NCI-H526 treated with DMSO at 0.1 percent for 48 hours (cell line): ENCODE measurements at regions not wholly inside any gene's neighbourhood (a gene's known extent, or its start where the extent isn't known, plus 50 kb on each side); places are given as distances from the start of the nearest gene placed in this dataset.
A peak's percentile ranks its signal among the peaks of the same experiment; 100 is the strongest.

Experiments used
- DNase-seq: peaks from one replicate; lab custom pipeline; 2025; lab: John Stamatoyannopoulos, UW

DNA sequence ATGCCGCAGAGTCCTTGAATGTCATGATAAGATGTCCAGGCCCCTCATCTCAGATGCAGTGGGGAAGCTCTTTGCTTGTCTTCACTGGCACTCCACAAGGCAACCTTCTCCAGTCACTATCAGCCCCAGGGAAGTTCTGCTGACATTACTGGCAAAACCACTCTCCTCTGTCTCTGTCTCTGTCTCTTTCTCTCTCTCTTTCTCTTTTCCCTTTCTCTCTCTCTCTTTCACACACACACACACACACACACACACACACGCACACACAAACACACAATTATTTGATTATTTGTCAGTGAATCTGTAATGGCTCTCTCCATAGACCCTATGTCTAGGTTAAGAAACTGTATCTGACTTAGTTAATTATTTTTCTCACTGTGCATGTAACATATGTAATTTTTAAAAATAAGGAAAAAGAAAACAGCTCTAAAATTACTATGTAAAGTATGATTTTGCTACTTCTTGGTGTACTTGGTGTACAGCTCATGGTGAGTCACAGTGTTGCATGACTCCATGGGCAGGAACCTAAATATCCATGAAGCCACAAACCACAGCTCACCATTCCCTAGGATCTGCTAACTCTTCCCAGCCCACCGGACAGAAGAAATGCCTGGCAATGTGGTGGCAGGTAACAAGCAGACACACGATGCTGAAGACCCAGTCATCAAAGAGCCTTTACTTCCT lies 594.9 kb upstream of the ID2 start:
- DNase-seq: no peak

GRCh38 chr2:8087480-8087840 lies 594.4 kb upstream of the ID2 start:
- DNase-seq: no peak

GRCh38 chr2:8088810-8089209 lies 593.0 kb upstream of the ID2 start:
- DNase-seq: no peak

GRCh38 chr2:8089596-8089995 lies 592.3 kb upstream of the ID2 start:
- DNase-seq: no peak

DNA sequence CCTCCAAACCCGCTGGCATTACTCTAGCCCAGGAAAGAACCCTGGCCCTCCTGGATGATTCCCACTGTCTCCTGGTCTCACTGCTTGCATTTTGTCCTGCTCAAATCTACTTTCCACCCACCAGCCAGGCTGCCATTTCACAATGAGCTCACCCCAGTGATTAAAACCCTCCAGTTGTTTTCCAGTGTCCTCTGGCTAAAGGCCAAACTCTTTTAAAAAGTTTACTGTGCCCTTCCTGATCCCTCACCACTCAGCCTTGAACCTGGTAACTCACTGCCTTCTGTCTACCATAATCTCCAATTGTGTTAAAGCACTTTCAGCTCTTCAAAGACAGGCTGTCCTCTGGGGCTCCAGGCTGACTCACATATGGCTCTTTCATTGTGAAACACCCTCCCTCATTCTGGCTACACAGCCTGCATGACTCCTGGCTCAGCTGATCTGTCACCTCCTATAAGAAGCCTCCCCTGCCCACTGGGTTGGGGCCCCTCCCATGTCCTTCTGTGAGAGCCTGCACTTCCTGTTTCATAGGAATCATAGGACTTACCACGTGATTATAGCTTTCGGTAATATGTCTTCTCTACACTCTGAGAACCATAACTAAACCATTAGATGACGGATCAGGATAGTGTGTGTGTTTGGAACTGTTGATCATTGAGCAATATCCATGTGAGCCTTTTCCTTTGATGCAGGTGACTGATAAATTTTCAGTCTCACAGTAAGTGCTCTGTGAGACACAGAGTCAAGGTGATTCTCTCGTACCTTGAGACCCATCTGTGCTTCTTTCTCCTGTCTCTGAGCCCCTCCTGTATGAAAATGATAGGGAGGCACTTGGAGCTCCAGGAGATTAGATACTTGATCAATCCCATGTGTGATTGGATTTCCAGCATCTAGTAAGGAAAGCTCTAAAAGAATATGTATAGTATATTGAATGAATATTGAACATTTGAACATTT lies 590.8 kb upstream of the ID2 start:
- no peak for DNase-seq

DNA sequence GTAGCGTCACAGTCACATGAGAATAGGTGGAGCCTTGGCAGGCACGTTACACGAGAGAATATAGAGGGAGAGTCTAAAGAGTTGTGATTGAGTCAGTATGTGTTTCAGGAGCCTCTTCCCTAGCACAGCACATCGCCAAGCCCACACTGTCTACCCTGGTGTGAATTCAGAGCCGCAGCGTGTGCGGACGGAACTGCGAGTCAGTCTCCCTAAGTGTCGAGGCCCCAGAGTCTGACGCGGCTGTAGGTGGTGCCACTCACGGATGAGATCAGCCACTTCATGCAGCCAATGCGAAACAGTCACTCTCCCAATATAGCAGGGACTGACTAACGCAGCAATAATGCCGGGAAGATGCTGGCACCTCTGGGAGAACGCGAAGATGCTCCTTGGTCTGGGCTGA lies 587.3 kb upstream of the ID2 start:
- DNase-seq: no peak

DNA sequence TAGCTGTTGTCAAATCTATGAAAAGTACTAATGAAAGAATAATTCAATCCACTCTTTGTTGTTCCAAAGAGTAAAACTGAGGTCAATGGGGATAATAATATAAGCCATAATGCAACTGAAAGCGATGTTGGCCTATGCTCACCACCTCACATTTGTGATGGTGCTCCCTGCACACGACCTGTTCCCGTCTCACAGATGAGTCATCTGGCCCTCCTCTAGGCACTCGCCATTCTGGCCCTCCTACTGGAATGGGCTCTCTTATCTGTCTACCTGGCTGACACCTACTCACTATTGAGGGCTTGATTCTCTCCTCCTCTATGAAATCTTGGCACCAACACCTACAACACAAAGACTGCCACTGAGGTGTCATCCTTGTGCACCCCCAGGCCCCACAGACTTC lies 585.9 kb upstream of the ID2 start:
- DNase-seq: no peak

DNA sequence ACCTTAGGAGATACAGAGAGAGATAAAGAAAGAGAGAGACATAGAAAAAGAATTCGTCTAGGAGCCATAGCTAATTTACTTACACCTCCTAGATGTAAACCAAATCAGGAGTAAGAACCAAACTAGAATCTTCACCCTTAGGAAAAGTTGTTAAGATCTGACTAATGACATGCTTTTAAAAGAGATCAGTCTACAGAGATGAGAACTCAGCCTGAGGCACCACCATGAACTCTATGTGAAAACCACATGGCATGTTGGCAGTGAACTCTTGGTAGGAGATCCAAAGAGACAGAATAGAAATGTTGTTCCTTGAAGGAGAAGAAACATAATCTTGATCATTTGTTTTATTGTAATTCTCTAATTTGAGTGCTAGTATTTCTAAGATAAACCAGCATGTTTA lies 585.4 kb upstream of the ID2 start:
- DNase-seq: no peak

DNA sequence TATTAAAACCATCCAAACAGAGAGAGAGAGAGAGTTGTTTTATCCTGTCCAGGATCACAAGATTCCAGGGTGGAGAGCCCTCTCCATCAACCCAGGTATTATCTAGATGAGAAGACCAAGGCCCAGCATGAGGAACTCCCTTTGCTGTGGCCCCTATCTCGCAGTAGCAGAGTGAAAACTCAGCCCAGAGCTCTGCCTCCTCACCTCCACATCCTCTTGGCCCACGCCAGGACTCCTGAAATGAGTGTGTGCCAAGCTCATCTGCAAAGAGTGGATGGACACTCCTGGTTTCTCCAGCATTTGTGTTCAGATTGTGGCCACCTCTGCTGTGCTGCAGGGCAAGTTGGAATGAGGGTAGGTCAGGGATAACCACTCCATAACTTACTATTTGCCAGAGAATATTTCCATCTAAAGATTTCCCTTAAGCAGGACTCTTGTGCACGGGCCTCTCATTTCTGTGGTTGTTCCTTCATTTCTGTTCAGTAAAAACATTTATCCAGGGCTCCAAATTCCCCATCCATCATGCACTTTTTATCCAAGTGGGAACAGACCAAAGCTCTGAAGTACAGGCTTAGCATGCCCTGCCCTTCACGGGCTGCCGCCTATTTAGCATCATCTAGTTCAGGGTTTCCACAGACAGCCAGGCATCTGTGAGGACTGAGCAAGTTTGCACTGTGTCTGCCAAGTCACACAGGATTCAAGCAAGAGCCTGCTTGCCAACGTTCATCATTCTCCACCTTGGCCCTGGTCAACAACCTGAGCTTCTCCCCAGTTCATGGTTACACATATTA lies 583.2 kb upstream of the ID2 start:
- no peak for DNase-seq

GRCh38 chr2:8099267-8099582 lies 582.6 kb upstream of the ID2 start:
- no peak for DNase-seq

DNA sequence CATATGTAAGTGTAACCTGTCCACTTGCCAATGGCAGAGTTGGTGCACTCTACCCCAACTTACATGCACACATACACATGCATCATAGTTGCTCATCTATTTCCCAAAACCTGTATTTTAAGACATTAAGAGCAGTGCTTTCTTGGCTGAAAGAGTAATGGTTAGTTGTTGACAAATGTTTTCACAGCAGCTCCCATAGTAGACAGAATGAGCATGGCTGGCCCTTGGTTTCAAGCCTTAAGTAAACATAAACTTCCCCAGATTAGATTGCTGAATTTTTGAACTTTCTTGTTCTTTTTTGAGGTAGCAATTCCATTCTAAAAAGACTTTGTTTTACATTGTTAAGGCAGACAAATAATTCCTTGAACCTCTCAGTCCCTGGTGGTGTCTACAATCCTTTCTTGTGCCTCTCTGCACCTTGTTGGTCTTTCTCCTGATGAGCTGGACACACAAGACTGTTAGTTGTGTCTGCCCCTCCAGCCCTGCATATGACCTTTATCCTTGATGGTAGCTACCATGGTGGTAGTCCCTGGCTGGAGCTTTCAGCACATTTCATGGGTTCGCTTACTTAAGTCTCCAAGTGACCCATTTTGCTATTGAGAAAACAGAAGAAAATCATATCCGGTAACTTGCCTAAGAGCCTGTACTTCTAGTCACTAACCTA lies 580.1 kb upstream of the ID2 start:
- no peak for DNase-seq

DNA sequence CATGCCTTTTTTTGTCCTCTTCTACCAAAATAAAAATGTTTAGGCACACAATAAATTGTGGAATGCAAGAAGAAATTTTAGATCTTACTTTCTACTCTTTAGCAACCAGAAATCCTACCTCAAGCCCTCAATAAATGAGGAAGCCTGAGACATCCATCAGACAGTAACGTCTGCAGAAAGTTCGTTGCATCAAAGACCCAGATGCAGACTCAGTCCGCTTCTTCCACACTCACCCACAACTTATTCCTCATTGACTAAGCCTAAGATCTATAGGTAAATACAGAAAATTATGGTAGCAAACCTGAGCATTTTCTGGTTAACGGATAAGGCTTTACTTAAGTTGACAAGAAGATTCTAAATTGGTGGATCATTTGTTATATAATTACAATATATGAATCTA lies 579.4 kb upstream of the ID2 start:
- no peak for DNase-seq

DNA sequence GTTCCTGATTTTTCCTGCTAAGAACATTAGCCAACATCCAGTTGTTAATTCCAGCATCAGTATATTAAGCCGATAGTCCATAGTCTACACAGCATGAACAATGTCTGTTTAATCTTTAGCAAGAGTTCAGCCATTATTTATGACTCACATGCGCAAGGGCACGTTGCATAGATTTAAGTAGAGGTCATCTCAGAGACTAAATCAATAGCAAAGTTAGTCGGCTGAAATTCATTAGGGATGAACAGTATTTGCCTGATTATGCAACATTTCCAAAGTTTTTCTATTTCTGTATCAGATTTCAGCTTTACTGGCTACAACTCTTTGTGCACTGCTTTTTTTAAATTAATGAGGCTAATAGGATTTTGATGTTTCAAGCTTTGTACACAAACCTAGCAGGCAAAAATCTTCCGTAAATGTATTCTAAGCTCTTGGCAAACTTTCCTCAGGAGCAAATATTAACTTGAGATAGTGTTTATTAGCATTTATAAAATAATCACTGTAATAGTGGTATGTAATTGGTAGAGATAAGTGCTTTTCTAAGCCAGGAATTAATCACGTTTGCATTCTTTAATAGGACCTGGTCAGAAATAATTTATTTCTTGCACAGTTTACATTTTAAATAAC lies 578.7 kb upstream of the ID2 start:
- DNase-seq: no peak

DNA sequence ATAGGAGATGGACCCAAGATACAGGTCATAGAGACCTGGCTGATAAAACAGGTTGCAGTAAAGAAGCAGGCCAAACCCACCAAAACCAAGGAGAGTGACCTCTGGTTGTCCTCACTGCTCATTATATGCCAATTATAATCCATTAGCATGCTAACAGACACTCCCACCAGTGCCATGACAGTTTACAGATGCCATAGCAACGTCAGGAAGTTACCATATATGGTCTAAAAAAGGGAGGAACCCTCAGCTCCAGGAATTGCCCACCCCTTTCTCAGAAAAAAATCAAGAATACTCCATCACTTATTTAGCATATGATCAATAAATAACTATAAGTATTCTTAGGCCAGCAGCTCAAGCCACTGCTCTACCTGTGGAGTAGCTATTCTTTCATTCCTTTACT lies 574.7 kb upstream of the ID2 start:
- no peak for DNase-seq

- DNase-seq: no peak
Observed at GRCh38 chr2:8107621-8108378, 574.1 kb upstream of the ID2 start.

DNA sequence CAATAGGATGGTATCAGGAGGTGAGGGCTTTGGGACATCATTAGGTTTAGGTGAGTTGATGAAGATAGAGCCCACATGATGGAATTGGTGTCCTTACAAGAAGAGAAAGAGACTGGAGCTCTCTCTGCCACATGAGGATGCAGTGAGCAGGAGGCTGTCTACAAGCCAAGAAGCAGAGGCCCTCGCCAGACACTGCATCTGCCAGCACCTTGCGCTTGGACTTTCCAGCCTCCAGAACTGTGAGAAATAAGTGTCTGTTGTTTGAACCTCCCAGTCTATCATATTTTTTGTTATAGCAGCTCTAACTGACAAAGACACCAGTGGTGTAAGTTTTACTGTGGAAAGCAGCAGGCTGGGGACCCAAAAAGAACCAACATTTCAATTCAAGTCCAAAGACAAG lies 571.1 kb upstream of the ID2 start:
- no peak for DNase-seq

- DNase-seq: no peak
Observed at GRCh38 chr2:8111193-8111592, 570.7 kb upstream of the ID2 start.

GRCh38 chr2:8115456-8115855 lies 566.4 kb upstream of the ID2 start:
- no peak for DNase-seq

DNA sequence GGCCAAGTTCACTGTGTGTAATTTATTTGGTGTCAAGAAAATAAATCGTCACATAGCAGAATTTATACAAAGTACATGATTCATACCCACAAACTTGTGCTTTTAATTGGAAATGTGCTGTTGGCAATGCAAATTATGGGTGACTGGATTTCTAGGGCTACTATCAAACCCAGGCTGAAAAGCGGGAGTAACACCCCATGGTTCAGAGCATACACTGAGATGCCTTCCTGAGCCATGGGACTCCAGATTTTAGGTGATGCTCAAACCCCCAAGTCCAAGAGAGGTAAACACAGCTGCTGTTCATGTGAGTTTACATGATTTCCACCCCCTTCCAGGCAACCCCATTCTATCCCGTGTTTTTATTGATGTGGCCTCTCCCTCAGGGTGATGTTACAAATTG lies 565.9 kb upstream of the ID2 start:
- peak; percentile 10 for DNase-seq

GRCh38 chr2:8116661-8117060 lies 565.2 kb upstream of the ID2 start:
- no peak for DNase-seq
